IPS-15b (cell line): ENCODE measurements at regions not wholly inside any gene's neighbourhood (a gene's known extent, or its start where the extent isn't known, plus 50 kb on each side); places are given as distances from the start of the nearest gene placed in this dataset.
"Not testable (repeated sequence)": the region's sequence is repeated elsewhere in the genome, so short reads cannot be mapped to it uniquely, and the experiment has no call there.

Experiments
- H3K27me3 ChIP-seq: one replicate; pipeline ENCODE4 v1.6.1; 2013; ENCODE audit warnings: low read length; ENCODE audit not compliant: control insufficient read depth, insufficient read depth
- H3K36me3 ChIP-seq: one replicate; pipeline ENCODE4 v1.6.1; 2013; ENCODE audit warnings: low read length; ENCODE audit not compliant: control insufficient read depth, insufficient read depth
- H3K4me1 ChIP-seq: one replicate; pipeline ENCODE4 v1.6.1; 2013; ENCODE audit warnings: mild to moderate bottlenecking, low read length; ENCODE audit not compliant: control insufficient read depth, insufficient read depth
- H3K4me3 ChIP-seq: one replicate; pipeline ENCODE4 v1.5.1; 2013; ENCODE audit warnings: low read depth, low read length
- H3K9ac ChIP-seq: one replicate; pipeline ENCODE4 v1.6.1; 2013; ENCODE audit warnings: low read depth, mild to moderate bottlenecking, low read length
- H3K9me3 ChIP-seq: one replicate; pipeline ENCODE4 v1.6.1; 2013; ENCODE audit warnings: mild to moderate bottlenecking, low read length; ENCODE audit not compliant: control insufficient read depth, insufficient read depth

DNA sequence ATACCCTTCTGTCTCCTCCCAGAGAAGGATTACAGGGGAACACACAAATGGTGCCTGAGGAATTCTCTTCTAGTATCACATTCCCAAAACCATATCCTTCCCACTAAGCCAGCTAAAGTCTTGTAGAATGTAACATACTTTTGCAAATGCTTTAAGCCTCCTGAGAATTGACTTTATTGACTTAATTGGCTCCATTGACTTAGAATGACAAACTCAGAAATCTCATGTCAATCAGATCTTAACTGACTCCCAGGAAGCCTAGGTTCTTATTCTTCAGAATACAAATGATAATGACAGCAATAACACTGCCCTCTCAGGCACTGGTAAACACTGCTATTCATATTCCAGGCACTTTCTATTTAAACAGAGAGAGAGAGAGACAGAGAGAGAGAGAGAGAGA, 356.9 kb upstream of the PRKCQ start:
- Histone ChIP-seq H3K9me3 (no peaks in the 10 kb centered on the region), H3K4me3 (no peak overlapping the region), H3K36me3 (no peaks in the 10 kb centered on the region), H3K9ac (no peak overlapping the region), H3K27me3 (no peaks in the 10 kb centered on the region), H3K4me1 (peaks cover 2% of the 10 kb centered on the region)

DNA sequence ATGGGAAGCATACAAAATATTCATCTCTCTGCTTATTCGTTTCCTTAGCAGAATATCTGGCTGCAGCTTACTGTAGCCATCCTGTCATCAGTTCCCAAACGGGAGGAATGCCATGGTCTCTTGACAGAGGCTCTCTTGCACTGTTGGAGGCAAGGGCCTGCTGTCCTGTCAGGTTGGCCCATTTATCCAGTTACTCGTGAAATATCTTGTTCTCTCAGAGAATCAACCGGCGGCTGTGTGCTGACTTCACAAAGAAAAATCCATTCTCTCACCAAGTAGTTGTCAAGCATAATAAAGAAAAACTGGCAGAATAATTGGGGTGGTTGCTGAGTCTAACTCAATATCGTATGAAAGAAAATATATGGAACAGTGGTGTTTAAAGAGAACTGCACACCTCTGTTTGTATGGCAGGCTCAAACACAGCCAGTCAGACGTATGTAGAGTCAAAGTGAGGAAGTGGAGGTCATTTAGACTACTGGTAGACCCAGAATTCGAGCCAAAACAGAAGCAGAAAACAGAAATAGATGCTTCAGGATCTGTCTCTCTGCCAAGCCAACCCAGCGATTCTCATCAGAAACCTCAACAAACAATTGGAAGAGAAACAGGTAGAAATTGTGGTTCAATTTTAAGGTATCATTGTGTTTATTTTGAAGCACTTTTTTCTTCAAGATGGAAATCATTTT, 349.2 kb upstream of the PRKCQ start:
- no peaks in the 10 kb centered on the region for H3K9me3 ChIP-seq
- H3K36me3 ChIP-seq: no peaks in the 10 kb centered on the region
- H3K4me1 ChIP-seq: peaks cover 3% of the 10 kb centered on the region
- H3K9ac ChIP-seq: no peak overlapping the region
- no peaks in the 10 kb centered on the region for H3K27me3 ChIP-seq
- no peak overlapping the region for H3K4me3 ChIP-seq

DNA sequence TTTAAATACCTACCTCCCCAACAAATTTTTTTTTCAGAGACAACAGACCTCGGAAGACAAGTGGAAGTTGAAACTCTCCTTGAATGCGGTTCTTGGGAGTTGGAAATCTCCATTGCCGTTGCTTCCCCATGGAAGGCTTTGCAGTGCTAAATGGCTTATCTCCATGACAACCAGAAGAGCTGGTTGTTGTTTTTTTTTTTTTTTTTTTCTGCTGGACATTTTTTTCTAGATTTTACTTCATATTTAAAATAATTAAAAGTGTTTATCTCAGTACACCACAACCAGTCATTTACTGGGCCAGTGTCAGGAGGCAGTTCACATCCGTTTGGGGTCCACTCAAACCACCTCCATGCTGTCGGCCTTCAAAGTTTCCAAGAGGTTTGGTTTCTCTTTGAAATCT, 348.5 kb upstream of the PRKCQ start:
- H3K27me3 ChIP-seq: no peaks in the 10 kb centered on the region
- H3K4me1 ChIP-seq: peaks cover 3% of the 10 kb centered on the region
- no peak overlapping the region for H3K4me3 ChIP-seq
- no peaks in the 10 kb centered on the region for H3K9me3 ChIP-seq
- H3K36me3 ChIP-seq: no peaks in the 10 kb centered on the region
- H3K9ac ChIP-seq: no peak overlapping the region

DNA sequence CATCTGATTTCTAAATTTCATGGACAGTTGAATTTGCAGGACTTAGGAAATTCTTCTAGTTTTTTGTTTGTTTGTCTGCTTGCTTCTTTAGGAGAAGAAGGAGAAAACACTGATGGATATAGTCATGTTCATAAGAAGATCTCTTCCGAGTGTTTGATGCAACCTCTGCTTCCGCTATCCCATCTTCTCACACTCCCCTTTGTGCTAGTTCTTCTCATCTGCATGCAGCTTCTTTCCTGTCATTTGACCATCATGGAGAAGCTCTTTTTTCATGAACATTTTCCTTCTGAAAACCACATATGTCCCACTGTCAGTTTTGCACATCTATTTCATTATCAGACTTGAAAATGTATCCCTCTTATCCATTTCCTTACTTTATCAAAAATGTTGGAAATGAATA, 346.9 kb upstream of the PRKCQ start:
- no peaks in the 10 kb centered on the region for H3K27me3 ChIP-seq
- no peaks in the 10 kb centered on the region for H3K9me3 ChIP-seq
- H3K4me1 ChIP-seq: peaks cover 3% of the 10 kb centered on the region
- no peaks in the 10 kb centered on the region for H3K36me3 ChIP-seq
- H3K9ac ChIP-seq: no peak overlapping the region
- no peak overlapping the region for H3K4me3 ChIP-seq

DNA sequence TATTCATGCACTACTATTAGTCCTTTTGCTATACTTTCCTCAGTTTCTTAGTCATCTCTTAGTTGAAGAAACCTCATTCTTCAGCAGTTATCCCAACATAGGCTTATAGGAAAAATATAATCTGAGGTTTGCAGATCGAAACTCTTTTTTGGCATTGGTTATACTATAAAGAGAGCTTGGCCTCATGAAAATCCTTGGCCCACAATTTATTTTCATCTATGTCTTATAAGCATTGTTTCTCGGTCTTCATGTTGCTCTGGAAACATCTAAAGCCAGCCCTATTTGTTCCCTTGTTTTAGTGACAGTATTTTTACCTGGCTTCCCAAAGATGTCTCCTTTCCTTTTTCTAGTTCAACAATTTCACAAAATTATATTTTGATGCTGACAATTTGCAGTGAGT, 345.1 kb upstream of the PRKCQ start:
- Histone ChIP-seq H3K9me3 (no peaks in the 10 kb centered on the region), H3K4me3 (no peak overlapping the region), H3K36me3 (no peaks in the 10 kb centered on the region), H3K27me3 (no peaks in the 10 kb centered on the region), H3K9ac (no peak overlapping the region), H3K4me1 (peaks cover 7% of the 10 kb centered on the region)

DNA sequence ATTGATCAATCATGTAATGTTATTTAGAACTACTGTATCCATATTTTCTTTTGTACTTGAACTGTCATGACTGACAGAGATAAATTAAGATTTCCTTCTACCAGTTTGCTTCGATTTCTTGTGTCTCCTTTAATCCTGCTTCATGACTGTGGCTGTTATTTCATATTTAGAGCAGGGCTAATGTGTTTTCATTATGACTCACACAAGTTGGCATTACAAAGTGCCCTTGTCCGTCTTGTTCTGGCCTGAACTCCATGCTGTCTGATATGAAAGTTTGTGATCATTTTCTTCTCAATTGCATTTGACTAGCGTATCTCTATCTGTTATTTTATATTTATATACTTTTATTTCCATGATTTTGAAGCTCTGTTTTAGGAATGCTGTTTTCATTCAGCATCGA, 344.1 kb upstream of the PRKCQ start:
- H3K27me3 ChIP-seq: no peaks in the 10 kb centered on the region
- H3K9ac ChIP-seq: no peak overlapping the region

DNA sequence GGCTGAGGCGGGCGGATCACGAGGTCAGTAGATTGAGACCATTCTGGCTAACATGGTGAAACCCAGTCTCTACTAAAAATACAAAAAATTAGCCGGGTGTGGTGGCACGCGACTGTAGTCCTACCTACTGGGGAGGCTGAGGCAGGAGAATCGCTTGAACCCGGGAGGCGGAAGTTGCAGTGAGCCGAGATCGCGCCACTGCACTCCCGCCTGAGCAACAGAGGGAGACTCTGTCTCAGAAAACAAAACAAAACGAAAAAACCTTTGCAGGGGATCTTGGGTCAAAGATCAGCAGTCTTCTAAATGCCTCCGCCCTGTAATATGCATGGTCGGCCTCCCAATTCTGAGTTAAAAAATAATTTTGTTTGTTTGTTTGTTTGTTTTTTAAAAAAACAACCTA, 340.9 kb upstream of the PRKCQ start:
- not testable (repeated sequence) for H3K4me3 ChIP-seq, H3K9ac ChIP-seq, H3K27me3 ChIP-seq, H3K9me3 ChIP-seq, H3K36me3 ChIP-seq, H3K4me1 ChIP-seq

More for the DNA sequence above, 344.1 kb upstream of the PRKCQ start:
- Histone ChIP-seq H3K9me3 (no peaks in the 10 kb centered on the region), H3K4me3 (no peak overlapping the region), H3K4me1 (peaks cover 8% of the 10 kb centered on the region), H3K36me3 (no peaks in the 10 kb centered on the region)

DNA sequence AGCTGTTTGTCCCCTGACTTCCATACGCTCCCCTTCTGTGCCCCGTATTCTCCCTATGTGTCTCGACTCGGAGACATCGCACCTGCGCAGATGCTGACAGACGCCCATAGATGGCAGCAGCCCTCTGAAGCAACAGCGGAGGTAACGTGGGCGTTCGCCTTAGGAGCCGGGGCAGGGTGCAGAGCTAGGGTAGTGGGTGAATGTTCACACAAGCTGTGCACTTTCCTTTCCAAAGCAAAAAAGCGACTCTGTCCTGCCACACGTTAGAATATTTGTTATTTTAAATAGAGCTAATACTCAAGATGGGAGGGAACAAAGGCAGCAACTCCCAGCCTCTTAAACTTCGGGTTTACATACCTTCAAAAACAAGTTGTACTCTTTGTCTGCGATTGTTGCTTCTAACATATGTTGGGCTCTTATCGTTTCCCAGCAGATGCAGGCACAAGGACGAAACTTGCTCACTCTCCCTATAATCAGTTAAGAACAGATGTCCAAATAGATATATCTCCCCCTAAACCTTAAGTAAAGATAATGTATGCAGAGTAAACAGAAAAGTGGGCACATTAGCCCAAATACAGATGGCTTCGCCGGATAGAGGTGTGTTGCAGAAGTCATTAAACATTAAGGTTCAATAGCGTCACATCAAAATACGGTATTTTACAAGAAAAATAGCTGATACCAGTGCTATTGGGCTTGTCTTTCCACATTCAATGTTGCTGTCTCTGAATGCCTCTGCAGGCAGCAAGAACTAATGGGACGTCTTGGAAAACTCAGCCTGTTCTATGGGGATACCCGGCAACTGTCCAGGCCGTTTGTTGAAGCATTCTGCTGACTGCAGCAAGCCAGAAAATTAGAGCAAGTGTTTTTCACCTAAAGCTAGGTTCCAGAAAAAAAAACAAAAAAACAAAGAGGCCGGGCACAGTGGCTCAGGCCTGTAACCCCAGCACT, 340.3 kb upstream of the PRKCQ start:
- Histone ChIP-seq H3K4me3 (no peak overlapping the region), H3K9ac (no peak overlapping the region), H3K4me1 (peaks cover 5% of the 10 kb centered on the region), H3K36me3 (no peaks in the 10 kb centered on the region), H3K27me3 (no peaks in the 10 kb centered on the region), H3K9me3 (no peaks in the 10 kb centered on the region)

DNA sequence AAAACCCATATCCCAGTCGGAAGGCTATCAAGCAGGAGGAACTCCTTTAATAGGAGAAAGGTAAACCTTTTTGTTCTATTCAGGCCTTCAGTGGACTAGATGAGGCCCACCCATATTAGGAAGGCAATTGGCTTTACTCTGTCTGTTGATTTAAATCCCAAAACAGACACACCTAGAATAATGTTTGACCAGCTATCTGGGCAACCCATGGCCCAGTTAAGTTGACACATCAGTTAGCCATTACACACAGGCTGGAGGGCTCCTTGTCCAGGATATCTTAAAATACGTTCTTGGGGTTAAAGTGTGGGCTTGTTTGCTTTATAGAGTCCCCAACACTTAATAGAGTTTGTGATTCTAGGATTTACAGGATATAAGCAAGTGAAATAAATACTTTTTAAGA, 339.0 kb upstream of the PRKCQ start:
- no peaks in the 10 kb centered on the region for H3K36me3 ChIP-seq
- H3K9me3 ChIP-seq: no peaks in the 10 kb centered on the region
- peaks cover 5% of the 10 kb centered on the region for H3K4me1 ChIP-seq
- no peaks in the 10 kb centered on the region for H3K27me3 ChIP-seq
- H3K4me3 ChIP-seq: no peak overlapping the region
- no peak overlapping the region for H3K9ac ChIP-seq

DNA sequence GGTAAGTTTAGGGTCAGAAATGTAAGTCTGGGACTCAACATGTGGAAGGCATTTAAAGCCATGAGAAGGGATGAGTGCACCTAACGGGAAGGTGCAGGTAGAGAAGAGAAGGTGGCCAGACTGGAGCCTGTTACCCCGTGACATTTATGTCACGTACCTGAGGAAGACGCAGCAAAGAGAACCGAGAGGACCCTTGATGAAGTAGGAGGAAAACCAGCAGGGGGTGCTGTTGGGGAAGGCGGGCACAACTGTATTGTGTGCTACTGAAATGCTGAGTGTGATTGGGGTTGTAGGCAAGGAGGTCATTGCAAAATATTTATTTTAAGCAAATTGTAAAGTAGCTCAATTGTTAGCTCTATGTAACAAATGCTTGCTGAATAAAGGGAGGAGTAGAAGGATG, 338.2 kb upstream of the PRKCQ start:
- Histone ChIP-seq H3K9ac (no peak overlapping the region), H3K4me3 (no peak overlapping the region), H3K9me3 (no peaks in the 10 kb centered on the region), H3K27me3 (no peaks in the 10 kb centered on the region), H3K4me1 (peaks cover 5% of the 10 kb centered on the region), H3K36me3 (no peaks in the 10 kb centered on the region)

DNA sequence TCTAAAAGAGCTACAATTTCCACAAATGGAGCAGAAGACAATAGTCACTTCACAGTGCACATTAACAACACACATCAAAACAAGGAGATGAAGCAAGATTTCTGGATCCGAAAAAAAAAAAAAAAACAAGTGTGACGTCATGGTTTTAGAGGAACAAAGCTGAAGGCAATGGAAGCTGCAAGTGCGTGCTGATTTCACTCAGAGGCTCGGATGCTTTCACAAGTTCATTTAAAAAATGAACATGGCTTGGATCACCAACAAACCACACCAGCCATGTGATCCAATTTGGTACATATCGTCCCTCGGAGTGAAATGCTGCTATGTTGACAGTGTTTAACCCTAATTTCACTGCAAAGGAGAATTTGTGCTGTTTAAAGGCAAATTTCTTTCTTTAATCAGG, 337.0 kb upstream of the PRKCQ start:
- Histone ChIP-seq H3K27me3 (no peaks in the 10 kb centered on the region), H3K4me1 (peaks cover 5% of the 10 kb centered on the region), H3K9ac (no peak overlapping the region), H3K9me3 (no peaks in the 10 kb centered on the region), H3K36me3 (no peaks in the 10 kb centered on the region), H3K4me3 (no peak overlapping the region)

DNA sequence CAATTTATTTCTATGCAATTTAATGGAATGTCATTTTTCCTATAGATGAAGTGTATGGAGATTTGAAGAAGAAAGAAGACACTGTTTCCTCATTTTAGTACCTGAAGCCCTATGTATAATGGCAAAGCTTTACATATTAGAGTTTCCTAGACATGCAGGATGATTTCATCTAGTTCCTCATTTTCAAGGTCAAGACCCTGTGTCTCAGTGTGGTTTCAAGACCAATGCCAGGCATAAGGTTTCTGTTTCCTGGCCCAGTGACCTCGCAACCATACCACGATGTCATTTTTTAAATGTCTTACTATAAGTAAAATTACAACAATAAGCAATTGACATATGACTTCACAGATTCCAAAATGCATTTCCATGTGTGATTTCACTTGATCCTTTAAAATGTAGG, 336.5 kb upstream of the PRKCQ start:
- Histone ChIP-seq H3K4me3 (no peak overlapping the region), H3K9ac (no peak overlapping the region), H3K36me3 (no peaks in the 10 kb centered on the region)

More for the DNA sequence above, 336.5 kb upstream of the PRKCQ start:
- Histone ChIP-seq H3K27me3 (no peaks in the 10 kb centered on the region), H3K9me3 (no peaks in the 10 kb centered on the region), H3K4me1 (peaks cover 5% of the 10 kb centered on the region)
